ENCODE measurements at regions not wholly inside any gene's neighbourhood (a gene's known extent, or its start where the extent isn't known, plus 50 kb on each side); places are given as distances from the start of the nearest gene placed in this dataset.

- TF ChIP-seq, protein P1, sequence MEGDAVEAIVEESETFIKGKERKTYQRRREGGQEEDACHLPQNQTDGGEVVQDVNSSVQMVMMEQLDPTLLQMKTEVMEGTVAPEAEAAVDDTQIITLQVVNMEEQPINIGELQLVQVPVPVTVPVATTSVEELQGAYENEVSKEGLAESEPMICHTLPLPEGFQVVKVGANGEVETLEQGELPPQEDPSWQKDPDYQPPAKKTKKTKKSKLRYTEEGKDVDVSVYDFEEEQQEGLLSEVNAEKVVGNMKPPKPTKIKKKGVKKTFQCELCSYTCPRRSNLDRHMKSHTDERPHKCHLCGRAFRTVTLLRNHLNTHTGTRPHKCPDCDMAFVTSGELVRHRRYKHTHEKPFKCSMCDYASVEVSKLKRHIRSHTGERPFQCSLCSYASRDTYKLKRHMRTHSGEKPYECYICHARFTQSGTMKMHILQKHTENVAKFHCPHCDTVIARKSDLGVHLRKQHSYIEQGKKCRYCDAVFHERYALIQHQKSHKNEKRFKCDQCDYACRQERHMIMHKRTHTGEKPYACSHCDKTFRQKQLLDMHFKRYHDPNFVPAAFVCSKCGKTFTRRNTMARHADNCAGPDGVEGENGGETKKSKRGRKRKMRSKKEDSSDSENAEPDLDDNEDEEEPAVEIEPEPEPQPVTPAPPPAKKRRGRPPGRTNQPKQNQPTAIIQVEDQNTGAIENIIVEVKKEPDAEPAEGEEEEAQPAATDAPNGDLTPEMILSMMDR (IDR thresholded peaks at IDR 0.05 in 8 of 11, conservative IDR thresholded peaks at IDR 0.05 in 3 of 11) = no peak
- TF ChIP-seq POLR2A (IDR thresholded peaks at IDR 0.05) = no peak
Observed at GRCh38 chr9:87198716-87199115, 251.4 kb upstream of the GAS1 start.
